ENCODE measurements at regions not wholly inside any gene's neighbourhood (a gene's known extent, or its start where the extent isn't known, plus 50 kb on each side); places are given as distances from the start of the nearest gene placed in this dataset.

DNA sequence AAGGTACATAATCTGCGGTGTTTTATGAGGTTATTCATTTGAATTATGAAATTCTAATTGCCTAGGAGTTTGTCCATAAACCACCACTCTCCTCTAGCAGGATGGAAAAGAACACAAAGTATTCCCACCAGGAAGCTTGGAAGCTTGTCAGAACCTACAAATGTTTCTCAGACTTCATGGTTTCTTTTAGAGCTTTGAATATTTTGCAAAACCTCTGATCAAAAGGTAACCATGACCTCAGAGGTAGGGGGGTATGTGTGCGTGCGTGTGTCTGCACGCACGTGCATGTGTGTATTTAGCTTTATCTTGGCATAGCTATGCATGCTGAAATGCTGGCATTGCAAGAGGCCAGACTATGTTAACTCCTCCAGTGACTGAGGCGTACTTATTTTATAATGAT, 847.0 kb downstream of the TLE1 start:
- DNase-seq (ENCODE audit: low read depth in 2 of 2) = no peak

DNA sequence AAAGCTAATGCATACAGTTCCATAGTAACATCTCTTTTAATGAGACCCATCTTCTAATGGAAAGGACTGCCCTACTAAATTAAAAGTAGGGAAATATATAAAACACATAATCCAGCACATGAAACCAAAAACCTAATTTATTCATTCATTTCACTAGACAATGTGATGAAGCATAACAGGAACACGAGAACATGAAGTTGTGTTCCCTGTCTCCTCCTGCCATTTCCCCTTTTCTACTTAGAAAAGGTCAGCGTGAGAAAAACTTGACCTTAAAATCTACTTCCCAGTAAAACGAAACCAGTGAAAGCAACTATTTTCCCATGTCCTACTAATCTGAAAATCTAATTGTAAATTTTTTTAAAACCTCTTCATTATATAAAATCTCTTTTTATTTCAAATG, 847.5 kb downstream of the TLE1 start:
- DNase-seq (ENCODE audit: low read depth in 2 of 2) = no peak

DNA sequence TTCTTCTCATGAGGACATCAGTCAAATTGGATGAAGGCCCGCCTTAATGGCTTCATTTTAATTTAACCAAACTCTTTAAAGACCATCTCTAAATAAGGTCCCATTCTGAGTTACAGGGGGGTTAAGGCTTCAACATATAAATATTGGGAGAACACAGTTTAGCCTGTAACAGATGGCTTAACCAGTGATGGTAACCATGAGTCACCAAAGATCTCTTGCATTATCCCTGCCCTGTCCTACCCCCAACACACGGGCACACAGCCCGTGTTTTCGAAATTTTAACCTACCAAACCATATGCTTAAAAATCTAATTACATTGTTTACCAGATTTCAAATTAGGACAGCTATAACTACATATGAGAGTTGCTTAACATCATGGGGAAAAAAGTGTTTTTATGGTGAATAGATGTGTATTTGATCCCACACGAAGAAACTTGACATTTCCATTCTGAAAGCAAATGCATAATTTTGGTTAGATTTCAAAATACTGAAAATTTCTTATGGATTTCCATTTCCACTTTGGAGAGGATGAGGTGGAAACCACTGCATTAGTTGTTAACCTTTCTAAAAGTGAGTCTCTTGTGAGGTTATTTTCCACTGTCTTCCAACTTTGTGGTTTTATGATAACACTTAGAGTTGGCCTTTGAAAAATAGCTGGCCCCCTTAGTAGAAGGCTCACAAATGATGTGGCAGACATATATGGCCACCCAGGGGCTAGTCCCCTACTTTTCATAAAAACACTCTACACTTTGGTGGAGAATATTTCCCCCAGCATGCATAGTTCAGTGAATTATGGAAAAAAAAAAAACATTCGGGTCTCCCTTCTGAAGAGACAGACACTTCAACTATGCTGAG, 849.3 kb downstream of the TLE1 start:
- DNase-seq (ENCODE audit: low read depth in 2 of 2) = no peak

DNA sequence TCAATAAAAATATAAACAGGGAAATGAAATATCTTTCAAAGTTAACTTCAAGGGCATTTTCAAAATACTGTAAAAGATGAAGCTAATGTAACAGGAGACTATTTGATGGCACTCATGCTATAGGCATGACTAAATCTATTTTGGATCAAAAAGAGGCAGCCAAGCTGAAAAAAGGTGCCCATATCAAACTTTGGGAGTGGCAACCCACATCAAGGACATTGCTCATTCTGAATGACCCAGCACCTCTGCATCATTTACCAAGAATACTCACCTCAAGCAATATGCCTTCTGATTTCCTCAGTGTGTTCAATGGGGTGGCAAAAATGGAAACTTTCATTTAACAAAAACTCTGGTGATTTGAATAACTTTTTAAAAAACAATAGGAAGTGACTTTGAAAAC, 853.3 kb downstream of the TLE1 start:
- no peak for DNase-seq (ENCODE audit: low read depth in 2 of 2)

DNA sequence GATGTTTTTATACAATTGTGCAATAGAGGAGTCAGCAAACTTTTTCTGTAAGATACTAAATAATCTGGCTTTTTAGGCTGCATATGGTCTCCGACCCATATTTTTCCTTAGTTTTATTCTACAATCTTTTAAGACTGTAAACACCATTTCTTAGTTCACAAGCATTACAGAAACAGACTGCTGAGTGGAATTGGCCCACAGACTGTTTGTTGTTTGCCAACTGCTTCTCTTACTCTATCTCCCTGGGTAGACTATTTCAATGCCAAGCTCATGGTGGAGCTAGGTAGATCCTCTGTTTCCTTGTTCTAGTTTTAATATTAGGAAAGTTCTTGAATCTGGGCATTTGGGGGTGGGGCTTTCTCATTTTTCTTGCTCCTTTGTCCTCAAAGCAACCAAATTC, 857.6 kb downstream of the TLE1 start:
- DNase-seq (ENCODE audit: low read depth in 2 of 2) = no peak

DNA sequence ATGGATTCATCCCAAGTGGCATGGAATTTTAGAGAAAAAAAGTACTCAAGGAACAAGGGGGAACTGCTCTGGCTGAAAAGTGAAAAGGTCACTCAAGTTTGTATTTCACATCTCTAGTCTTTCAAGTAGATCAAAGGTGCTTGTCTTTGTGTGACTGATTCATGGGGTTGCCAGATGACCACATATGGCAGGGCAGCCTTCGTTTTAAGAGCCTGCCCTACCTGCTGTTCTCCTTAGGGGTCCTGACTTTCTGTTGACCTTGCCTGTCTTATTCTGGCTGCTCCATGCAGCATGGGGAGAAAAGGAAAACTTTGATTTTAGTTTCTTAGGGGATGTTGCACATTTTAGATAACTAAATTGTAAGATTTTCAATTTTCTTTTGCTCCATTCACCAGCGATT, 877.7 kb downstream of the TLE1 start:
- no peak for DNase-seq (ENCODE audit: low read depth in 2 of 2)

DNA sequence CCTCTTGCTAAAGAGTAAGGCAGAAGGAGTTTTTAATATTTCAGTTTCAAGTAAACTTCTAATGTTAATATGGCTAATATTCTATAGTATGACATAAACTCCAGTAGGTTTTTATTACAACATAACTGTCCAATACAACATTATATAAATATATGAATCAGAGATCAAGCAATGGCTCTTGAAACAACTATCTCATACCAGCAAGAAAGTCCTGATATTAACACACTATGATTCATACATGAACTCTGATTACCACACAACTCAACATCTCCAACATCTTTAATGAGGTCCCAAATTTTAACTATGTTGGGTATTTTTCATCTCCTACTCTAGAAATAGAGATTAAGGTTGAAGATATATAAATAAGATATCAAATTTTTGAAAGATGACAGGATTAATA, 878.3 kb downstream of the TLE1 start:
- no peak for DNase-seq (ENCODE audit: low read depth in 2 of 2)

DNA sequence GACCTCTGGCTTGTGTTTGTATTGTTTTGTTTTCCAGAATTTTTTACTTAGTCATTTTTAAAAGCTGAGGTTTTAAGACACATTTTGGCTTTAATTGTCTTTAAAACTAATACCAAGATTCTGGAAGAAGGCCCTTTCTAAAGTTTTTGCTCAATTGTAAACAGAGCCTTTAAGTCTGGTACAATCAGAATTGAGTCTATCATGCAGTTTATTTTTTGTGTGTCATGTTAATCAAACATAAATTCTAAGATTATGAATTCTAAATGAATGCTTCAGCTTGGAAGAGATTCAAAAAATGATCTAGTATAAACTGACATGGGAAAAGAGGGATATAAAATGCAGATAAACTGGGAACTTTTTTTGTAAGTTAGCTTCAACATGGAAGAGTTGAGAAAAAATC, 882.7 kb downstream of the TLE1 start:
- DNase-seq (ENCODE audit: low read depth in 2 of 2) = no peak

DNA sequence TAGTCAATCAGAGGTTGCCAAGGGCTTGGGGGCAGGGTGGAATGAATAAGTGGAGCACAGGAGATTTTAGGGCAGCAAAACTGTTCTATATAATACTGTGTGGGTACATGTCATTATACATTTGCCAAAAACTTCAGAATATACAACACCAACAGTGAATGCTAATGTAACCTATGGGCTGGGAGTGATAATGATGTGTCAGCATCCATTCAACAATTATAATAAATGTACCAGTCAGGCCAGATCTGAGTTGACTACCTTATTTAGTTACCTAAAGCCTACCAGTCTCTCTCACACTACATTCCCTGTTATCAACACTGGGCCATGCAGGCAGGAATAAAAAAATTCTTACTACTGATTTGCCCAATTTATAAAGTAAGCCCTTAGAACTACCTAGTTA, 884.5 kb downstream of the TLE1 start:
- no peak for DNase-seq (ENCODE audit: low read depth in 2 of 2)

DNA sequence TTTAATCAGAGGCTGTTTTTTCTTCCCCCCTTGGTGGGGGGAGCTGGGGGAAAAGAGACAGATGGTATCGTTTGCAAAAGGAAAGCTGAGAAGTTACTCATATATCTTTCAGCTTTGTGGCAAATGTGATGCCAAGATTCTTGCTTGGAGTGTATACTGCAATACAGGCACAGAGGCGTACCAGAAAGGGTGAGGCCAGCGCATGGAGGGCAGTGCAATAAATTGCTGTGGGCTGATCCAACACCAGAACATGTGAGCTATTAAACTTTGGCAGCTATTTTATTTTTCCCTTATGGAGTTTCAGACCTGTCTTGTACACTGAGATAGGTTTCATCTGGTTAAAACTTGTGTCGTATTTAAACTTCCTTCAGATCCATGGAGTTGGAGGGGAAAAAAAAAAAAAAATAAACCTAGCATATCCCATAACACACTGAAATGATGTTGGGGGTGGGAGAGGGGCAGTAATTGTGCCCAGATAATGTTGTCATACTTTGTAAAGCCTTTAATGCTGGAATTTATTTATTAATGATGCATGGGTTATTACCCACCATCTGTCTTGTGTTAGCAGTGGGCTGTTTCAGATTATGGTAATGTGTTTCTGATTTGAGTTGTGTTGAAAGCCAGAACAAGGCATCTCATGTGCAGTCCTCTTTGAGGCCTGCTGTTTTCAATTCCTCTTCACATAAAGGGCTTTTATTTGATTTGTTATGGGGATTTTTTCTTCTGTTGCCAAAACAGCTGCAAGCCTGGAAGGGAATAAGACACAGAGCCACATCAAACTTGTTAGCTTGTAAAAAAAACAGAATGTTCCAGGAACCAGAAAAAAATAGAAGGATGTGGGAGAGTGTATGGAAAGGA, 891.3 kb downstream of the TLE1 start:
- DNase-seq (ENCODE audit: low read depth in 2 of 2) = no peak

DNA sequence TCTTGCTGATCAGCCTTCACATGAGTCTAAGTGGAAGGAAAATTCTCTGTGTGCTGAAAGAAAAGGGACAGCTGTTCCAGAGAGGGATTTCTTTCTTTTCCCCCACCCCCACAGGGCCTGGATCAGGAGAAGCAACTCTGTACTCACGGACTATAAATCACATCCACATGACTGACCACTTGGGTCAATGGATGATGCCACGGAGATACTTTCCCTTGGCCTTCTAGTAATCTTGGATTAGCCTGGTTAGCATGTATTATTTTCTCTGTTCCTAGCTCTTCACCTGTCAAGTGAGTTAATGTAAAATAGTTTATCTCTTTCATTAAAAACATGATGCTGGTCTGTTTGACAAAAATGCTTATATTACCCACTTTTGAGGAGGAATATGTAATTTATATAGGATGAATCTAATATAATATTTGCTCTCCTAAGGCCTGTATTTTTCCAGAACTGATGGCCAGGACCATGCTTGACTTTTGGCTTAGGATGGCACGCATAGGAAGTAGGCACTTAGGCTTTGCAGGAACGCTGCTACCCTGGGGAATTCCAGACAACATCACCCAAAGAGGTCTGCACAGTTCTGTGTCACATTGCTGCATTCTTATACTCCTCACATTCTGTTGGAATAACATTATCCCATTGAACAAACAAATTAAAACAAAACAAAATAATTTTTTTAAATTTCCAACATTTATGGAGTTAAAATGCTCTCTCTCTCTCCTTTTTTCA, 892.1 kb downstream of the TLE1 start:
- DNase-seq (ENCODE audit: low read depth in 2 of 2) = no peak

DNA sequence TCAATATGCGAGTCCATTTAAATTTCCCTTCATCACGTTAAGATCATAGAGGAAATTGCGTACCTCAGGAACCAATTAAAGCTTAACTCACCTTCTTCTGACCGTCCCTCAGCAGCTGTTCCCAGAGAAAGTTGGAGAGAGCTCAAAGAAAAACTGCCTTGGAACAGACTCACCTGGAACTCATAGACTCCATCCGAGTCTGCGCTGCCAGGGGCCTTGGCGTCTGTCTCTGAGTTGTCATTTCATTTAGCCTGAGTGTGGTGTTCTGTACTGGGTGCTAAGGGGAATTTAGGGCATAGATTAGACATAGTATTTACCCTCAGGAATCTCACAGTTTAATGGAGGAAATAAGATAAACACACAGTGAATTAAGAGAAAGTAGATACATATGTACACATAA, 892.7 kb downstream of the TLE1 start:
- no peak for DNase-seq (ENCODE audit: low read depth in 2 of 2)

DNA sequence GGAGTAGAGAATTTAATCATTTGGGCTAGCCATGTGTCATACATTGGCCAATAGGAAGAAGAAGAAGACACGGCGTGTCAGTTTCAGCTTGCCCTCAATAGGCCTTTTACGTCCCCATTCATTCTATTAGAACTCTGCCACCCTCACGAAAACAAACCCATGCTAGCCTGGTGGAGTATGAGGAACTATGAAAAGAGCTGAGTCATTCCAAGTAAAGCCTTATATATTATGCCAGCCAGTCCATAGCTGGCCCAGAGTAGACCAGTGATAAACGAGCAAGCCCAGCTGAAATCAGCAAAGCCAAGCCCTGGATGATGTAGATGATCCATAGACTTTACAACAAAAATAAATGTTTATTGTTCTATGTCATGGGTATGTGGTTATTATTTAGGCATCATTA, 895.1 kb downstream of the TLE1 start:
- no peak for DNase-seq (ENCODE audit: low read depth in 2 of 2)

DNA sequence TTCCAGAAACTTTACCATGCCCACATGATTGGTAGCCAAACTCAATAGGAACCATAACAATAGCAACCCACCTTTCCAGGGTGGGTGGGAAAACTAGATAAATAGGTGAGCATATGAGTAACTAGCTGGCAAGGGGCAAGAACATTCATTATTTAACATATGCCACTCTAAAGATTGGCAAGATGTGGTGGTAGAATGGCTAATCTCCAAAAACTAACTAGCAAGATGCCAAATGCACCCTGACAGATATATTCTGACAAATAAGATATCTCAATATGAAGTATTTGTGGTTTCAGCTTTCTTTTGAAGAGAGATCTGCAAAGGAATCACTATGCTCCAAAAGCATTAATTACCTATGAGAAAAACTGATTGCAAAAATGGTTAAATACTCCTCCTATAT, 895.6 kb downstream of the TLE1 start:
- DNase-seq (ENCODE audit: low read depth in 2 of 2) = no peak

DNA sequence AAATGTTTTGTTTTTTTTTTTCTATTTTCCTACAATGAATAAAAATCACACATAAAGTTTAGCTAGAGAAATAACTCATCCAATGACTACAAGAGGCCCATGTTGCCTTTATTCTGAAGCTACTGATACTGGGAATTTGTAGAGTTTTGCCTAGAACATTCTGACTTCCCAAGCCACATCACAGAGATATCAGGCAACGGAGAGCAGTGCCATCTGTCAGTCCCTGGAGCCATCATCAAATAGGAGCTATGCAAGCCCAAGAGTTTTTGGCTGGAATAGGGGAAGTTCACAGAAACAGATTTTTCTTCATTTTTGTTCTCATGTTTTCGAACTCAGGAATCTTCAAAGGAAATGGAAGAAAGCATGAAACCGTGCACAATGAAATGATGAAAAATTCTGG, 896.6 kb downstream of the TLE1 start:
- no peak for DNase-seq (ENCODE audit: low read depth in 2 of 2)

DNA sequence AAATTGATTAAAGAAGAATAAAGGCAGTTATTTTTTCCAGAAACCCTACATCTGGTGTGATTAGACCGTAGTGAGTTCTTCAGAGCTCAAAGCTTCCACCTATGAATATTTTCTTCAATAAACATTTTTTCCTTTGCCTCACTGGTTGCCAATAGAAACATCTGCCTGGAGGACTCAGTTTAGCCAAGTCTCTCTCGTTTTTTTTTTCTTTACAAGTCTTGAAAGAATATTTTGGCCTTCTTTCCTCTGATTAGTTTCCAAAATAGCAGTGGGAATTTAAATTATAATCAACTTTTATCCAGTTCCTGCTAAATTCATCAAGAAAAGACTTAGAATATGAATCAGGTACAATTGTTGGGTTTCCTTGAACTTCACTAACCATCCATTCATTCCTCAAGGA, 897.5 kb downstream of the TLE1 start:
- DNase-seq (ENCODE audit: low read depth in 2 of 2) = no peak

DNA sequence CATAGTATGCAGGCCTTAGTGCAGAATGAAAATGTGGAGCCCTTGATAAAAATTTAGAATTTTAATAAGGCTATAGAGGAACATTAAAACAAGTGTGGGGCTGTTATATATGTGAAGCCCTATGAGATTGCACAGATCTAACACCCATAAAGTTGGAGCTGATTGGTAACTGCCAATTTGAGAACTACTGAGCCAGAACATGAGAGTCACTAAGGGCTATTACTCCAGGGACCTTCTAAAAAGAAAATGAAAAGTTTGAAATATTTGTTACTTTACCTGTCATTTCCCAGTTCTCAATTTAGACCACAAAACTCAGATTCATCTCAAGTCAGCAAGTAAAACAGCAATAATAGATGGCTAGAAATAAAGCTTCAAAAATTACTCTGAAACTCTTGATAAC, 898.6 kb downstream of the TLE1 start:
- no peak for DNase-seq (ENCODE audit: low read depth in 2 of 2)

DNA sequence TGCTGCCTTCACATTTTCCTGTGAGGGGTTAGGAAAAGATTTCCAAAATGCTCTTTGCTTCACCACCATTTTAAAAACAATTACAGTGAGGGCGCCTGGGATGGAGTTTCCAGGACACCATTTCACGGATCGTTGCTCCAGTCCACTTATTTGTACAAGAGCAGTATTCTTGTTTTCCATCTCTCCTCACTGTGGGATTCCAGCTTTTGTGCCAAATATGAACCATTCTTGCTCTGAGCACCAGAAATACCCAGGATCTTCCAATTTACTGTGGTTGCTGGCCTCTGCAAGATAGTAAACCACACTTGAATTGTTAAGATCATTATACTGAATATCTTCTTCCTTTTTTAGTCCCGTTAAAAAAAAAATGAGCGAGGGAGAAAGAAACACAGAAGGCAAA, 899.5 kb downstream of the TLE1 start:
- no peak for DNase-seq (ENCODE audit: low read depth in 2 of 2)

DNA sequence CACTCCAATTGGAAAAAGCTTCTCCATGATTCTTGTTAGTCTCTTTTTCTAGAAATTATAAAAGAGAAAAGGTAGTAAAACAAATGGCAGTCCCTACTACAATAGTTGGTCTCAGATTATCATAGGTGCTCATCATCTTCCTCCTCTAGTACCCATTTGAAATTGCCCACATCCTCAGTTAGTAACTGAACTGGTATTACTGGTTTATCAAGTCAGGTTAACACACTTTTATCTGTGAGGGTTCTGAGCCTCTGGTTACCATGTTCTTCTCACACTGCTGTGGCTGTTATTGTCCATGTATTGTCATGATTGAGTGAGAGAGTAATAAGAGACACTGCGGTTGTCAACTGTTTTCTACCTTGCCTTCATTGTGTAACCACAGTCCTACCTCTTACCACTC, 901.7 kb downstream of the TLE1 start:
- DNase-seq (ENCODE audit: low read depth in 2 of 2) = no peak

DNA sequence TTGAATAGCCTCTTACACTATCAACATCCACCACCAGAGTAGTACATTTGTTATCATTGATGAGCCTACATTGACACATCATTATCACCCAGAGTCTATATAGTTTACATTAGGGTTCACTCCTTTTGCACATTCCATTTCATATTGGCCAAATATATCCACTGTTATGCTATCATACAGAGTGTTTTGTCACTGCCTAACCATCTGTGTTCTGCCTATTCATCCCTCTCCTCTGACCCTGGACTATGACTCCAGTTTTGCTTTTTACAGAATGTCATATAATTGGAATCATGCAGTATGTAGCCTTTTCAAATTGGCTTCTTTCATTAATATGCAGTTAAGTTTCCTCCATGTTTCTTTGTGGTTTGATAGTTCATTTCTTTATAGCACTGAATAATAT, 904.7 kb downstream of the TLE1 start:
- DNase-seq (ENCODE audit: low read depth in 2 of 2) = no peak

DNA sequence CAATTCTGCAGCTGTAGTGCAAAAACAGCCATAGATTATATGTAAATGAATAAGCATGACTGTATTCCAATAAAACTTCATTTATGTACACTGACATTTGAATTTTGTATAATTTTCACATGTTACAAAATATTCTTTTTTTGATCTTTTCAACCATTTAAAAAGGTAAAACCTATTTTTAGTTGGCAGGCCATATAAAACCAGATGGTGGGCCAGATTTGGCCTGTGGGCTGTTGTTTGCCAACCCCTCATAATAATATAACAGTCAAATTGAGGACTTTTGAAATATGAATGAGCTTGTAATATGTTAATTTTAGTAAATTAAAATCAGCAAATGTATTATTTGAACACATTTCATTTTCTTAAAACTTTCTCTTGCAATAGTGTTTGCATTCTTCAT, 913.4 kb downstream of the TLE1 start:
- no peak for DNase-seq (ENCODE audit: low read depth in 2 of 2)

DNA sequence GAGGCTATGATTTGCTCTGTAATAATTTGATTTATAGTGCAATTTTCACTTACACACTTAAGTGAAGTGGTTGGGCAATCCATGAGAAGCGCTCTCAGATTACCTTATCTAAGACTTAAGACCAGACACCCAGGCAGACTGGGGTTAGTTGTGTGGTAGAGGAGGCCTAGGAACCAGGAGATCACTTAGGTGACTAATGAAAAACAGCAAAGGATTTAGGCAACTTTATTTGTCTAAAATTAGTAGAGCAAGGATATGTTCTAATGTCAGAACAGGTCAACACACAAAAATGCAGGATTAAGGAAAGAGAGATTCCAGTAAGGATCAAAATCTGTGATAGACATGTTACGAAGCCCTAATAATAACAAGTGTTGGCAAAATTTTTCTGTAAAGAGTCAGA, 913.8 kb downstream of the TLE1 start:
- DNase-seq (ENCODE audit: low read depth in 2 of 2) = no peak

Measured in activated CD8-positive, alpha-beta memory T cell treated with anti-CD3 and anti-CD28 coated beads for 4 hours (primary cell).